Keratinocyte (primary cell): ENCODE measurements at regions not wholly inside any gene's neighbourhood (a gene's known extent, or its start where the extent isn't known, plus 50 kb on each side); places are given as distances from the start of the nearest gene placed in this dataset.

Source experiments
- EZH2 ChIP-seq: IDR thresholded peaks from one replicate; pipeline ENCODE4 v1.6.1; 2012; ENCODE audit warnings: inconsistent platforms, mild to moderate bottlenecking, low read length, moderate library complexity
- TF ChIP-seq, protein P1 (sequence below), 3 experiments: IDR thresholded peaks in 1 of 3; conservative IDR thresholded peaks in 1 of 3; optimal IDR thresholded peaks in 1 of 3; 2 replicates in 2 of 3; 3 replicates in 1 of 3; pipeline versions ENCODE3 to v1.5.1; 2011; ENCODE audit warnings: low read length in 3 of 3, mild to moderate bottlenecking in 3 of 3, moderate library complexity in 2 of 3, control low read depth in 1 of 3, inconsistent platforms in 1 of 3; ENCODE audit not compliant: insufficient read depth in 2 of 3; ENCODE audit errors: extremely low read depth in 1 of 3

DNA sequence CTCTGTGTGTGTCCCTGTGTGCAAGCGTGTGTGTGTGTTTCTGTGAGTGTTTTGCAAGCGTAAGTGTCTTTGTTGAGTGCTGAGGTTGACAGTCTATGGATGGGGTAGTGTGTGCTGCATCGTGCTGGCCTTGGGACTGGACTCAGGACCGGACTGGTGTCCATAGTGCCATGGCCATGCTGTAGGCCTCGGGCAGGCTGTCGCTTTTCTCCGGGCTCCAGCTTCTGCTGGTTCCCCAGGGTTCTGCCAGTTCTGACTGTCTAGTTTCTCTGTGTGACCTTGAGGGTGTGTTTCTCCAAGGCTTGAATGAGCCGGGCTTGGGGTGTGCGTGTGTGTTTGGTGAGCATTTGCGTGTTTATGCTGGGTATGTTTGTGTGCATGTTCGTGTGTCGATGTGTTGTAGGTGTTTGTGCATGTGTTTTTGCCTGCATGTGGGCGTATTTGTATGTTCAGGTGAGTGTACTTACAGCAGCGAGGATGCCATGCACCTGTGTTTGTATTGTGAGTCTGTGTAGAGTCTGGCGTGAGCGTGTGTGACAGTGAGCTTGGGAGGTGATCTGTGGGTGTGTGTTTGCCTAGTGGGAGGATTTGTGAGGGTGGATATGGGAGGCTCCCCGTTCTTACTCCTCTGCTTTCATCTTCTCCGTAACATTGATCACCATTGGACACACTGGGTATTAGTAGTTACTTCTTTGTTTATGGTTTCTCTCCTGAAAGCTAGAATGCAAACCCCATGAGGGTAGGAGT is 51.7 kb upstream of the POU3F1 start:
- TF ChIP-seq, protein P1, sequence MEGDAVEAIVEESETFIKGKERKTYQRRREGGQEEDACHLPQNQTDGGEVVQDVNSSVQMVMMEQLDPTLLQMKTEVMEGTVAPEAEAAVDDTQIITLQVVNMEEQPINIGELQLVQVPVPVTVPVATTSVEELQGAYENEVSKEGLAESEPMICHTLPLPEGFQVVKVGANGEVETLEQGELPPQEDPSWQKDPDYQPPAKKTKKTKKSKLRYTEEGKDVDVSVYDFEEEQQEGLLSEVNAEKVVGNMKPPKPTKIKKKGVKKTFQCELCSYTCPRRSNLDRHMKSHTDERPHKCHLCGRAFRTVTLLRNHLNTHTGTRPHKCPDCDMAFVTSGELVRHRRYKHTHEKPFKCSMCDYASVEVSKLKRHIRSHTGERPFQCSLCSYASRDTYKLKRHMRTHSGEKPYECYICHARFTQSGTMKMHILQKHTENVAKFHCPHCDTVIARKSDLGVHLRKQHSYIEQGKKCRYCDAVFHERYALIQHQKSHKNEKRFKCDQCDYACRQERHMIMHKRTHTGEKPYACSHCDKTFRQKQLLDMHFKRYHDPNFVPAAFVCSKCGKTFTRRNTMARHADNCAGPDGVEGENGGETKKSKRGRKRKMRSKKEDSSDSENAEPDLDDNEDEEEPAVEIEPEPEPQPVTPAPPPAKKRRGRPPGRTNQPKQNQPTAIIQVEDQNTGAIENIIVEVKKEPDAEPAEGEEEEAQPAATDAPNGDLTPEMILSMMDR (optimal IDR thresholded peaks at IDR 0.05 in 1 of 3, IDR thresholded peaks at IDR 0.05 in 1 of 3, conservative IDR thresholded peaks at IDR 0.05 in 1 of 3; ENCODE audit: extremely low read depth in 1 of 3, insufficient read depth in 2 of 3, low read length in 3 of 3), result no peak
- TF ChIP-seq EZH2, result no peak
